Nucleus accumbens (tissue), 56 donors: ENCODE measurements at regions not wholly inside any gene's neighbourhood (a gene's known extent, or its start where the extent isn't known, plus 50 kb on each side); places are given as distances from the start of the nearest gene placed in this dataset.
"Not testable (repeated sequence)": the region's sequence is repeated elsewhere in the genome, so short reads cannot be mapped to it uniquely, and the experiment has no call there.

Source experiments
- DNase-seq, 56 donors: peaks; one replicate each; lab custom pipeline; 2025; lab: John Stamatoyannopoulos, UW

- no peak for DNase-seq
Observed at GRCh38 chrX:3820167-3820566, 106.7 kb upstream of the PRKX start.

DNA sequence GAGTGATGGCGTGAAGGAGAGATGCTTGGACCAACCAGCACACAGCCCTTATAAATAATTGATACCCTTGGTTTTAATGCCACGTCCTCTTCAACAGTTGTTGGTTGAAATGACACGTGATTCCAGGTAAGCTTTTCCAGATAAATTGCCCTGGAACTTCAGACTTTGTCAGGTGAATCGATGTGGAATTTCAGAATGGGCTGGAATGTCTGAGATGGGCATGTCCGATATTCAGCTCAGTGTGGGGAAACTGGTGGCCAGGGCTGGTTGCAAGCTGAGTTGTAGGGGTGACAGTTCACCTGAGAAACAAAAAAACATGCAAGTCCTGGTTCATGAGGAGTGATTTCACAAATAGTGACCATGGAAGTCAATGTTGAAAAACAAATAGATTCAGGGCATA, 104.0 kb upstream of the PRKX start:
- DNase-seq = not testable (repeated sequence)

DNA sequence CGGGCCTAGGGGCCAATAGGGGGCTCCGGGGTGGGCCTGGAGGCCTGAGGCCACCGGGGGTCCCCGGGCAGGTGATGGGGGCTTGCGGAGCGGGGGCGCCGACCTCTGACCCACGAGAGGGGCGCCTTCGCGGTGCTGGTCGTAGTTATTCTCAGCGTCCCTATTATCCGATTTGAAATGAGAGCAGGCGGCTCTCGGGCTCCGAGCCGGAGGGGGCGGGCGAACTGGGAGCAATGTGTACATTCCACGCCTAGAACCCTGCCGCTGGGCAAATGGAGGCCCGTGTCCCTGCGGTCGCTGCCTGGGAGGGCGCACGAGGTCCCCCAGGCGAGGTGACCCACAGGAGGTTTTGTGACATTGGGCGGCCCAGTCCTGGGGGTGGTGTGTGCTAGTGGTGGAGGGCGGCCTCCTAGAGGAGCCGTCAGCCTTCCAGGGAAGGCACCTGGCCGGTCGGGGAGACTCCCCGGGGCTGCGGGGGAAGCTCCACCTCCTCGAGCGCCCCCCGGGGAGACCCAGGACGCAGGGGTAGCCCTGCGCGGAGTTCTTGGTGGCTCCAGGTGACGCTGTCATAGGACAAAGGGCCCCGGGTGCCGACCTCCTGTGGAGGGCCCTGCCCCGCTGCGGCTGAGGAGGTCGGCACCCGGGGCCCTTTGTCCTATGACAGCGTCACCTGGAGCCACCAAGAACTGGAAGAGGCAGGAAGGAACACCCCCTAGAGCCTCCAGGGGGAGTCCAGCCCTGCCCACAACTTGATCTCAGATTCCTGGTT, 102.6 kb upstream of the PRKX start:
- peak in 35 of 56 donors; percentile 1 to 63 (median 22) for DNase-seq

DNA sequence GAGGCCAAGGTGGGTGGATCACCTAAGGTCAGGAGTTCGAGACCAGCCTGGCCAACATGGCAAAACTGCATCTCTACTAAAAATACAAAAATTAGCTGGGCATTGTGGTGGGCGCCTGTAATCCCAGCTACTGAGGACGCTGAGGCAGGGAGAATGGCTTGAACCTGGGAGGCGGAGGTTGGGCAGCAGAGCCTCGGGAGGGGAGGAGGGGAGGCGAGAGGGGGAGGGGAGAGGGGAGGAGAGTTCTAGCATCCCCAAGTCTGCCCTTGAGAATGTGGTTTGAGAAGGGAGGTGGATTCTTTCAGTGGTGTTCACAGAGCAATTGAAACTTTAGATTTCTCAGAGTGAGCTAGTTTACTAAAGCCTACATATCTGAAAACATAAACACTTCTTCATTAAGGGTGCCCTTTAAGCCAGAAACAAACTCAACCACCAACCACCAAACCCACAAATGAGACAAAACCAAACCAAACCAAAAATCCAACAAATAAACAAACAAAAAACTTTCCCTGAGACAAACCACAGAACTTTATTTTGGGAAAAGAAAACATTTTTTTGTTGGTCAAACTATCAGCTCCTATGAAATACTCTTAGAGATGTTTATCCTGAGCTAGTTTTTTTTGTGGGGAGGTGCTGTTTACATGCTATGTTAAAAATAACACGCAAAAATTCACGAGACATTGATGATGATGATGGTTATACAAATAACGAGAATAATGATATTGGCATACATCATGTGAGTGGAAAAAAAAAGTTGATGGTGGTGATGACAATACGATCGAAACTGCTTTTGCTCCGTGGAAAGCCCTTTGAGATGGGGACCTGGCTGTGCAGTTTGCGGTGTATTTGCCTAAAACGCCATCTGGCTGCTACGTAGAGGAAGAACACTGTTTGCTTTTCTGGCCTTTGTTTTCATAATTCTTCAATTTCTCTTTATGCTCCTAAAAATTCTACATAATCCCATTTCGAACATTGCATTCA, 98.2 kb upstream of the PRKX start:
- peak in 26 of 56 donors; percentile 0 to 56 (median 6) for DNase-seq

DNA sequence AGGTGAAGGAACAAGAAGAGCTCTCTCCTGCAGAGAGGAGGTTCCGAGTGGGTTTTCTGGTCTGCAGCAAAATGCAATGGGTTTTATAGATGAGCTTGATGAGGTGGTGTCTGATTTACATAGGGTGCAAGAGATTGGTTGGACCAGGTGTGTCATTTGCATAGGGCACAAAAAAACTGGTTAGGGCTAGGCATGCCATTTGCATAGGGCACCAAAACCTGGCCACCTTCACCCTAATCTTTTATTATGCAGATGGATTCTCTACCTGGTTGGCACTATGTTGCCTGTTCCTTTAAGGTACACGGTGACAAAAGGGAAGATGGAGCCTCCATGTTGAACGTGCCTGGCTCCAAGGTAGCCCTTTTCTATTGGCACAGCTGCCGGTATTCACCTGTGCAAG, 94.5 kb upstream of the PRKX start:
- no peak for DNase-seq

DNA sequence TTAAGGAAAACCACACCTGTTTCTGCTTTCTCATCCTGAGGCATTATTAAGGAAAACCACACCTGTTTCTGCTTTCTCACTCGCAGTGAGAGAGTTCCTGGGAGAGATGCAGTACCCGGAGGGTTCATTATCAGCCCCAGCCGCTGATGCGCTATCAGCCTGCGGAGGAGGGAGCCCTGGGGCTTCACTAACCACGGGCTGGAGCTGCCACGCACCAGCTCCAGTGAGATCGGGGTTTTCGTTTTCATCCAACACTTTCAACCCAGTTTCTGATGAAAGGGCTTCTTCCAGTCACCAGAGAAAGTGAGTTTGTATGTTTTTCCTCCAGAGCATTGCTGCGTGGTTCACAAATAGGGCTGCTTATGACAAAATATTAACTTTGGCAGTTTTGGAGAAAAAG, 93.2 kb upstream of the PRKX start:
- no peak for DNase-seq

- DNase-seq = no peak
Observed at GRCh38 chrX:3803713-3804112, 90.3 kb upstream of the PRKX start.

DNA sequence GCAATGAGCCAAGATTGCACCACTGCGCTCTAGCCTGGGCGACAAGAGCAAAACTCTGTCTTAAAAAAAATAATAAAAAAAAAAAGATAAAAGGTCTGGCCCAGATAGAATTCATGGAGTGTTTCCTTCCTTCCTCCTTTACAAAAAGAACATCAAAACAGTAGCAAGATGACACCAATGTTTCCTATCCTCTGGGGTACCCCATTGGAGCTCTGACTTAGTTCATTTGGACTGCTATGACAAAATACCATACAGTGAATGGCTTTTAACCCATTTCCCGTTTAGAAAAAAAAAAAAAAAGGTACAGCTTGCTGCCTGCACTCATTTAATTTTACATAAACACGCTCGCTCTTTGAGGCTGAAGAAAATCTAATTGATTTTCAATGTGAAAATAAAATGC, 89.9 kb upstream of the PRKX start:
- DNase-seq = no peak

- DNase-seq = not testable (repeated sequence)
Observed at GRCh38 chrX:3795411-3795810, 82.0 kb upstream of the PRKX start.

DNA sequence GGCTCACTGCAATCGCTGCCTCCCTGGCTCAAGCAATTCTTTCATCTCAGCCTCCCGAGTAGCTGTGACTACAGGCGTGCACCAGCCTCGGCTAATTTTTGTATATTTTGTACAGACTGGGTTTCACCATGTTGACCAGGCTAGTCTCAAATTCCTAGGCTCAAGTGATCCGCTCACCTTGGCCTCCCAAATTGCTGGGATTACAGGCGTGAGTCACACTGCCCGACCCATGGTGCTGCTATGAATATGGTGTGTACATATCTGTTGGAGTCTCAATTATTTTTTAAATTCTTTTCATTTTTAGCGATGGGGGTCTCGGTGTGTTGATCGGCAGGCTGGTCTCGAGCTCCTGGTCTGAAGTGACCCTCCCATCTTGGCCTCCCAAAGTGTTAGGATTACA, 78.0 kb upstream of the PRKX start:
- no peak for DNase-seq

DNA sequence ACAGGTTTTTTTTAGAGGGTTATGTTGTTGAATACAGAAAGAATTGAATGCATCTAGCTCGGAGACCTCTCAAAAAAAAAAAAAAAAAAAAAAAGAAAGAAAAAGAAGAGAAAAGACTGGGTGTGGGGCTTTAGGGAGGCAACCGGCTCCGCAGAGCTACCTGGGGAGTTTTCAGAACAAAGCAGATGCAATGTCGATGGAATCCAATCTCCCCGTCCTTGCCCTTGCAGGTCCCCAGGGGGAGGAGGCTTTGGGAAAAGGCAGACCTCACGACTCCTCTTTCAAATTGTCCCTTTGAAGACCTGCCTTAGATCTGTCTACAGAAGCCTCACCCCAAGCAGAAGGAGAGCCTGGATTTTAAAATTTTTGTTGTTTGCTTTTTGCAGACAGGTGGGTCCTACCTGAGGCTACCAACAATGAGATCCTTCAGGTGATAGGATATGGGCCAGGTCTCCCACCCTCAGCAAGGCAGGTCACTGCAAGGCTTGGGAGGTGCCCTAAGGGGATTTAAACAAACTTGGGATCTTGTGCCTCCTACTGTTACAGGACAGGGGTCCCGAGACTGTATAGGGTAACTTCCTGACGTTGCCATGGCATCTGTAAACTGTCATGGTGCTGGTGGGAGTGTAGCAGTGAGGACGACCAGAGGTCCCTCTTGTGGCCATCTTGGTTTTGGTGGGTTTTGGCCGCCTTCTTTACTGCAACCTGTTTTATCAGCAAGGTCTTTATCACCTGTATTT, 75.2 kb upstream of the PRKX start:
- no peak for DNase-seq

DNA sequence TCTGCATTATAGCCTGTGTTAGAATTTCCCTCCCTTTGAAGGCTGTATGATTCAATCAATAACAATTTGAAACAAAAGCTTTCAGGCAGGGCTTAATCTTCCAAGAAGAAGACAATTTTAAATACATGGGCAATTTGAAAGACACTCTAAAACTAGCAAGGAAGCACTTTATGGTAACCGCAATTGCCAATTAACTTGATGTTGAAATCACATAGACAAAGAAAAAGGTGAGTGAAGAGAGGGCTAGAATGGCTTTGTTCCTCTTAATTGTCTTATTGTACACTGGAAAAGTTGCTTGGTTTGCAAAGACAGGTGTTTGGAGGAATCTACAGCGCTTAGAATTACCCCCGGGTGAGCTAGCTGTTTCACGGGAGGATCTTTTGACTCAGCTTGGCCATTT, 74.4 kb upstream of the PRKX start:
- no peak for DNase-seq

DNA sequence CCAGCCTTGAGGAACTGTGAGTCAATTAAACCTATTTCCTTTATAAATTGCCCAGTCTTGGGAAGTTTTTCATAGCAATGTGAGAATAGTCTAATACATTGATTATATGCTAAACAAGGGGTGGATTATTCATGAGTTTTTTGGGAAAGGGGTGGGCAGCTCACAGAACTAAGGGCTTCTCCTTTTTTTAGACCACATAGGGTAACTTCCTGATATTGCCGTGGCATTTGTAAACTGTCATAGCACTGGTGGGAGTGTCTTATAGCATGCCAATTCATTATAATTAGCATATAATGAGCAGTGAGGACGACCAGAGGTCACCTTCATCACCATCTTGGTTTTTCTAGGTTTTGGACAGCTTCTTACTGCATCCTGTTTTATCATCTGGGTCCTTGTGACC, 72.4 kb upstream of the PRKX start:
- DNase-seq = not testable (repeated sequence)

GRCh38 chrX:3780564-3780963, 67.1 kb upstream of the PRKX start:
- no peak for DNase-seq

GRCh38 chrX:3779546-3779945, 66.1 kb upstream of the PRKX start:
- DNase-seq = no peak

DNA sequence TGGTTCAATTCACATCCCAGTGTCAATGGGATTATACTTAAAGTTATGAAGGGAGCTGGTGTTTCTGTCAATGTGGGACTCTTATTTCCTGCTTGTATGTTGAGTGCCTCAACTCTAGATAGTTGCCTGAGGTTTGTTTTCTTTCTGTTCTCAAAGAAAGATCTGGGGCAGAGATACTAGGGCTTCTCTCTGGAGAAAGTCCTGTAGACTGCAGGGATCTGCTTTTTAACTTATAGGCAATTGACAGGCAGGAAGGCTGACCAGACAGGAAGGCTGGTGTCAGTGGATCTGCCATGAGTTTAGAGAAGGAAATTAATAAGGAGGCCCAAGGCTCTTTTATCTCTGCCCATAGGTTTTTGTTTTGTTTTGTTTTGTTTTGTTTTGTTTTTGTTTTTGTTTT, 64.0 kb upstream of the PRKX start:
- no peak for DNase-seq

GRCh38 chrX:3771766-3772165, 58.3 kb upstream of the PRKX start:
- DNase-seq = no peak

DNA sequence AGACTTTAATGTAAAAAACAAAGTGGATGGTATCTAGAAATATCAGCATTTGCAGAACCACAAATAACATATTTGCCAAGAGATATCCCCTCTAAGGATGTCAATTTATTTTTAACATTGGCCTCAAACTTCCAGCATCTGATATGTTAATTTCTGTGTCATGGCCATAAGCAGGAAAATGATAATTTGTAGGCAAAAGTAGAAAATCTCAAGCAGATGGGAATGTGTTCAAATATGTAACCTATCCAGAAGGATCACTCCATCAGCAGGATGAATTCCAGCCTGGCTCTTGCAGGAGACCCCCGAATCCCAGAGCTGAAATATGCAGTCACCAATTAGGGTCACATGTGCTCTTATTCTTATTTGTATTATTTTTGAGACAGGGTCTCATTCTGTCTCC, 55.4 kb upstream of the PRKX start:
- DNase-seq = no peak
